ENCODE measurements at regions not wholly inside any gene's neighbourhood (a gene's known extent, or its start where the extent isn't known, plus 50 kb on each side); places are given as distances from the start of the nearest gene placed in this dataset.

DNA sequence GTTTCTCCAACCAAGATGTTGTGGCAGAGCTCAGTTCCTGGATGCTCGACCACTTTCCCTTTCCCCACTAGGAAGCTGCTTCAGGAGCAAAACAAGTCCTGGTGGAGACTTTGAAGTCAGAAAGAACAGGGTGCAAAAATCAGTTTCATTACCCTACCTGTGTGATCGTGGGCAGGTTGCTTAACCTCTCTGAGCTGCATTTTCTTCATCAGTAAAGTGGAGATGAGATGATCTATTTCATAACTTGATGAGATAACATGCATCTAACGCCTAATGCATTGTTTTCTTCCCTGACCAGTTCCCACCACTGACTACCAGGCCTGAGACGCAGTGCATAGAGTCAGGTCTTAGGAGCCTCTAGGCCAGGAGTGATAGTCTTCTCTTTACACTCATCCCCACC is 470.0 kb downstream of the SOX6 start:
- ATAC-seq, result no peak
- H3K9me3 Mint-ChIP-seq, result no peaks in the 10 kb centered on the region
- peak overlapping the region in 1 of 2 donors; percentile 44 for H3K27ac Mint-ChIP-seq
- peaks cover 19% of the 10 kb centered on the region for H3K27me3 Mint-ChIP-seq
- H3K4me1 Mint-ChIP-seq, result no peaks in the 10 kb centered on the region
- no peak for DNase-seq
- H3K4me3 Mint-ChIP-seq, result no peak overlapping the region

DNA sequence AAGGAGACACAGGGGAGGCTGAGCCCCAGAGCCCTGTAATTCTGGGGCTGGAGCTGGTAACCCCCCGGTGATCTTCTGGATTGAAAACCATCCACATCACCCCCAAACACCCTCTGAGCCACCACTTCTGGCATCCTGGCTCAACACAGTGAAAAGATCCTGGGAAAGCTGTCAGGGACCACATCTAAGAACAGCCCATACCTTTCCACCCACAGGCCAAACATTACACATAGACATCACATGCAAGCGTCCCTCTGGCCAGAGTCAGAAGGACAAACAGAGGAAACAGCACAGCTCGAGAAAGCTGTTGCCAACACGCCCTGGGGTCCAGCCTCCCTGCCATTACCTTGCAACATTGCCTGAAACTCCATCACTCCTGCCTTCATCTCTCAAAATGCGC is 469.5 kb downstream of the SOX6 start:
- no peaks in the 10 kb centered on the region for H3K4me1 Mint-ChIP-seq
- no peak for DNase-seq
- H3K4me3 Mint-ChIP-seq, result no peak overlapping the region
- H3K27ac Mint-ChIP-seq, result no peak overlapping the region
- H3K9me3 Mint-ChIP-seq, result no peaks in the 10 kb centered on the region
- peak; percentile 19 for ATAC-seq
- peaks cover 19% of the 10 kb centered on the region for H3K27me3 Mint-ChIP-seq

- H3K27ac Mint-ChIP-seq, result no peak overlapping the region
- ATAC-seq (no peak), DNase-seq (no peak)
- no peaks in the 10 kb centered on the region for H3K9me3 Mint-ChIP-seq
- H3K27me3 Mint-ChIP-seq, result peaks cover 8% of the 10 kb centered on the region
- no peaks in the 10 kb centered on the region for H3K4me1 Mint-ChIP-seq
- H3K4me3 Mint-ChIP-seq, result no peak overlapping the region
Measured at GRCh38 chr11:15888556-15889345, 467.6 kb downstream of the SOX6 start.

GRCh38 chr11:15889363-15890030 is 466.8 kb downstream of the SOX6 start:
- Mint-ChIP-seq H3K4me3 (no peak overlapping the region), H3K27ac (no peak overlapping the region), H3K9me3 (no peaks in the 10 kb centered on the region), H3K27me3 (peaks cover under 1% of the 10 kb centered on the region), H3K4me1 (no peaks in the 10 kb centered on the region)
- DNase-seq (no peak), ATAC-seq (no peak)

GRCh38 chr11:15890031-15890713 is 466.2 kb downstream of the SOX6 start:
- DNase-seq (no peak), ATAC-seq (no peak)
- peak overlapping the region in 1 of 2 donors; percentile 54 for H3K27ac Mint-ChIP-seq
- H3K4me3 Mint-ChIP-seq, result no peak overlapping the region
- H3K4me1 Mint-ChIP-seq, result no peaks in the 10 kb centered on the region
- H3K27me3 Mint-ChIP-seq, result no peaks in the 10 kb centered on the region
- no peaks in the 10 kb centered on the region for H3K9me3 Mint-ChIP-seq

DNA sequence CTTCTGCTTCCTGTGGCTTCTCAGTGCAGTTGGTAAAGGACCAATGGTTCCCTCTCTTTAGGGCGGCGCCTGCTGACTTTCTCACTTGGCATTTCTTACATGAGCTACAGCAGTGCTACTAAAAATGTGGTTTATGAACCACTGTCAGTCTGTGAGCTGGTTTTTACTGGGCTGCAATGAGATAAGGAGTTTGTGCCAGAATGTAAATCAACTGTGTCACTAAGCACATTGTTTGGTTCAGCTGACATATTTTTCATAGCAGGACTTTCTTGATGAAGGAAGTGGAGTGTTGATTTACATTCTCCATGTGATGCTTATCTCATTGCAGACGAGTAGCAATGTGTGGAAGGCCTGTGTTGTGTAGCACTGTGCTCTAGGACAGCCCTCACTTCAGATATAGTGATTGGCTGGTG is 463.3 kb downstream of the SOX6 start:
- DNase-seq, result no peak
- H3K9me3 Mint-ChIP-seq, result no peaks in the 10 kb centered on the region
- no peak for ATAC-seq
- H3K27me3 Mint-ChIP-seq, result no peaks in the 10 kb centered on the region
- no peak overlapping the region for H3K27ac Mint-ChIP-seq
- H3K4me3 Mint-ChIP-seq, result no peak overlapping the region
- H3K4me1 Mint-ChIP-seq, result no peaks in the 10 kb centered on the region

- no peaks in the 10 kb centered on the region for H3K9me3 Mint-ChIP-seq
Measured at GRCh38 chr11:15896026-15896425, 460.3 kb downstream of the SOX6 start.

DNA sequence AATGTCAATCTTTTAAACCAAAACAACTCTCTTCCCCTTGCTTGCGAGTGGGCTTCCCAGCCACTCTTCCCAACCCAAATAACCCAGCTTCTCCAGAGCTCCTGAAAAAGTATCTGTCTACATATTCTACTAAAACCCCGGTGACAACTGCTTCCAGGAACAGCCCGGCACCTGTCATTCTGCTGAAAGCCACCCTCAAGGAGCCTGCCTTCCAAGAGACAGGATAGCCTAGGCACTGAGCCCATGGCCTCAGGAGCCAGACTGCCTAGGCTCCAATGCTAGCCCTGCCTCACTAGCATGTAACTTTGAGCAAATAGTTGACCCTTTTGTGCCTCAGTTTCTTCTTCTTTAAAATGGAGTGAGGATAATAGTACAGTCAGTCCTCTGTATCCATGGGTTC is 459.8 kb downstream of the SOX6 start:
- H3K4me3 Mint-ChIP-seq, result no peak overlapping the region
- H3K27me3 Mint-ChIP-seq, result no peaks in the 10 kb centered on the region
- H3K27ac Mint-ChIP-seq, result no peak overlapping the region
- no peaks in the 10 kb centered on the region for H3K4me1 Mint-ChIP-seq
- no peaks in the 10 kb centered on the region for H3K9me3 Mint-ChIP-seq
- ATAC-seq (no peak), DNase-seq (no peak)

More at GRCh38 chr11:15896026-15896425, 460.3 kb downstream of the SOX6 start:
- Mint-ChIP-seq H3K4me3 (no peak overlapping the region), H3K27me3 (no peaks in the 10 kb centered on the region), H3K4me1 (no peaks in the 10 kb centered on the region), H3K27ac (no peak overlapping the region)
- DNase-seq (no peak), ATAC-seq (no peak)

DNA sequence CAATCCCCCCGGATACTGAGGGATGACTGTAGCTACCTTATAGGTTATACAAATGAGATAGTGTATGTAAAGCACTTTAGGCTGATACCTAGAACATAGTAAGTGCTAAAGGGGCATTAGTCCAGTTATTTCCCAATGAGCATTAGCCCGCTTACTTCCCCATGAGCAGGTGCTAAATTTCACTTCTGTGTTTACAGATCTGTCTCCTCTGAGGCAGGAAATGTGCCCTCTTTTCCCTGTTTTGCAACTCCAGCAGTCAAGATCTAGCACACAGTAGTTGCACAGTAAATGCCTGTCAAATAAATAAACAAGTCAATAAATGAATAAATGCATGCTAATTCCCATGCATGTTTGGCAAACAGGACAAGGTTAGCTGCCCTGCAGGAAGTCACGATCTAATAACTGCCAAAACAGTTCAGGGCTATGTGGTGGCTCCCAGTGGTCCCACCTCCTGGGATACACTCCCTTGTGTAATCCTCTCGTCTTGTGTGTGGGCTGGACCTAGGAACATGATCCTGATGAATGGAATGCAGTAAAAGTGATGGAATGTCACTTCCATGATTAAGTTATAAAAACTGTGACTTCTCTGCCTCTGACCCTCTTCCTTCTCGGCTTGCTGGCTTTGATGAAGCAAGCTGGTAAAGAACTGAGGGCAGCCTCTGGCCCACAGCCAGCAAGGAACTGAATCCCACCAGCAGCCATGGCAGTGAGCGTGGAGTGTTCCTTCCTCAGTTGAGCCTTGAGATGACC is 459.0 kb downstream of the SOX6 start:
- no peaks in the 10 kb centered on the region for H3K27me3 Mint-ChIP-seq
- no peak overlapping the region for H3K27ac Mint-ChIP-seq
- ATAC-seq (no peak), DNase-seq (no peak)
- no peak overlapping the region for H3K4me3 Mint-ChIP-seq
- H3K9me3 Mint-ChIP-seq, result no peaks in the 10 kb centered on the region
- H3K4me1 Mint-ChIP-seq, result no peaks in the 10 kb centered on the region

DNA sequence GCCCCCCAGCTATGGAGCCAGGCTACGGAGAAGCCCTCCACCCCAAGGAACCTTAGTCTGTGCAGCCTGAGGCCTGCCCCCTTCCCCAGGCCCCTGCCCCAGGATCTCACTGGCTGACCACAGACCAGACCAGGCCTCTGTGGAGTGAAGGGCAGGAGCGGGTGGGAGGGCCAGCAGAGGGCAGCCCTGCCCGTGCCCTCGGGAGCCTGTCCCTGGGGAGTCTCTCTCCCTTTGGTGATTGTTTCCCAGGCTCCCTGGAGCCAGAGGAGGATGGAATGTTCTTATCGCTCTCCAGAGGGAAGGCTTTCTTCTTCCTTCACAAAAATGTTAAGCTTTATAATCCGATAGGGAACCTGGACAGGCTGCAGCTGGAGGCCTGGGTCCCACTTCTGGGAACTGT is 455.3 kb downstream of the SOX6 start:
- Mint-ChIP-seq H3K27ac (no peak overlapping the region), H3K27me3 (no peaks in the 10 kb centered on the region), H3K4me1 (no peaks in the 10 kb centered on the region), H3K4me3 (no peak overlapping the region), H3K9me3 (no peaks in the 10 kb centered on the region)
- DNase-seq, result no peak
- ATAC-seq, result no peak

DNA sequence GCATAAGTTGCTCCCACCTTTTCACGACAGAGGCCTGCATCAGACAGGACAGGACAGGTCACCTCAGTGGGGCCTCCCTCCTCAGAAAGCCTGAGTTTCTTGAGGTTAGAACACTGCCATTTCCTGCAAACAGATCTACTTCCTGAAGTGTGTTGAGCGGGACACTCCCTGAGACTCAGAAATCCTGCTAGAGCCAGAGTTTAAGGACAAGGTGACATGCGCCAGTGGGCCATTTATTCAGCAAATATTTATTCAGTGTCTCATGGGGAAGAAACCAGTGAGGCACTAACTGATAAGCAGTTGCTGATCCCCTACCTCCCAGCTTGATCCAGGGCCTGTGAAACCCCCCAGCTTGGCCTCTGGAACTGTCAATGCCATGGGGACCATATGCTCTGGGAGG is 454.6 kb downstream of the SOX6 start:
- Mint-ChIP-seq H3K27ac (peak overlapping the region in 1 of 2 donors; percentile 94), H3K4me1 (no peaks in the 10 kb centered on the region), H3K9me3 (no peaks in the 10 kb centered on the region), H3K27me3 (no peaks in the 10 kb centered on the region), H3K4me3 (no peak overlapping the region)
- DNase-seq, result no peak
- no peak for ATAC-seq

- no peak overlapping the region for H3K27ac Mint-ChIP-seq
- H3K9me3 Mint-ChIP-seq, result no peaks in the 10 kb centered on the region
- no peaks in the 10 kb centered on the region for H3K27me3 Mint-ChIP-seq
- H3K4me3 Mint-ChIP-seq, result no peak overlapping the region
- DNase-seq (no peak), ATAC-seq (no peak)
- no peaks in the 10 kb centered on the region for H3K4me1 Mint-ChIP-seq
Measured at GRCh38 chr11:15903246-15903645, 453.1 kb downstream of the SOX6 start.

- Mint-ChIP-seq H3K27me3 (no peaks in the 10 kb centered on the region), H3K4me1 (no peaks in the 10 kb centered on the region), H3K9me3 (no peaks in the 10 kb centered on the region), H3K4me3 (no peak overlapping the region), H3K27ac (no peak overlapping the region)
- no peak for ATAC-seq
- DNase-seq, result no peak
Measured at GRCh38 chr11:15905366-15906104, 450.8 kb downstream of the SOX6 start.

- H3K4me3 Mint-ChIP-seq, result no peak overlapping the region
- ATAC-seq, result no peak
- no peak for DNase-seq
- no peaks in the 10 kb centered on the region for H3K4me1 Mint-ChIP-seq
- H3K9me3 Mint-ChIP-seq, result no peaks in the 10 kb centered on the region
- no peak overlapping the region for H3K27ac Mint-ChIP-seq
- no peaks in the 10 kb centered on the region for H3K27me3 Mint-ChIP-seq
Measured at GRCh38 chr11:15906481-15907035, 449.8 kb downstream of the SOX6 start.

GRCh38 chr11:15907806-15908205 is 448.5 kb downstream of the SOX6 start:
- no peak for DNase-seq
- H3K27me3 Mint-ChIP-seq, result no peaks in the 10 kb centered on the region
- no peak overlapping the region for H3K27ac Mint-ChIP-seq
- ATAC-seq, result no peak
- no peaks in the 10 kb centered on the region for H3K4me1 Mint-ChIP-seq
- H3K9me3 Mint-ChIP-seq, result no peaks in the 10 kb centered on the region
- H3K4me3 Mint-ChIP-seq, result no peak overlapping the region
